CD1c-positive myeloid dendritic cell (primary cell): ENCODE measurements at regions not wholly inside any gene's neighbourhood (a gene's known extent, or its start where the extent isn't known, plus 50 kb on each side); places are given as distances from the start of the nearest gene placed in this dataset.

Source experiments
- DNase-seq: peaks from one replicate; pipeline ENCODE4 v3.0.0-alpha.2; 2016; ENCODE audit errors: extremely low spot score

DNA sequence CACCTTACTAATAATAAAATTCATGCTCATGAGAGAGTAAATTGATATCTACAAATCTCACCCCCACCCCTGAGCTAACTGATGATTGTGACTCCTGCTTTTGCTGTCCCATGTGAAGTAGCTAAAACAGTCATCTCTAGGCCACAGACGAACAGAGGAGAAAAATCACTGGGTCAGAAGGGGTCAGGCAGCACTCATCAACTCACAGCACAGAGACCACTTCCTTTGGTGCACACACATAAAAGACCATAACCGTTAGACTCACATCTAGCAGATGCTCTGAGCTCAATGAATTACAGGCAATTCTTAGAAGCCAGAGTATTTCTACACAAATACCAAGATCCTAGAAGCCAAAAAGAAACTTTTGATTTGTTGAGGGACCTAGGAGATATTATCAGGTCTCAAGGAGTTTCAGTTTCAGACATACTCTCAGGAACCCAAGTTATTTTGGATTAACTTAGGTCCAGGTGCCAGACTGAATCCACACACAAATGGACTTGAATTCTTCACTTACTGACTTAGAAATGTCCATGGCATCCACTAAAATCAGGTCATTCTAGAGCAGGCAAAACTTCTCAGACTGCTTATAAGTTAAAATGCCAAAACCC, 65.0 kb upstream of the TES start:
- DNase-seq, result no peak

DNA sequence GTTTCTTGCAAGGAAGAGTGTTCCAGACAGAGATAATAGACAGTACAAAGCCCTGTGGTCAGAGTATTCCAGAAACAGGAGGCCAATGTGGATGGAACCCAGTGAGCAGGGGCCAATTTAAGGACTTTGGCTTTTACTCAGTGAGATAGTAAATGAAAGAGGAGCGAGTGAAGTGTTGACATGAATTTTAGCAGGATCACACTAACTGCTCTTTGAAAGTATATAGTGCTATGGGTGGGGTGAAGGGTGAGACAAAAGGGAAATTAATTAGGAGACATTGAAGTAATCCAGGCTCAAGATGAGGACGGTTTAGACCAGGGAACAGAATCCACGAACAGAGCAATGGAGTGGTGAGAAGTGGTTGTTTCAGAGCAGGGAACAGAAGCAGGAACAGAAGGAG, 62.2 kb upstream of the TES start:
- no peak for DNase-seq

DNA sequence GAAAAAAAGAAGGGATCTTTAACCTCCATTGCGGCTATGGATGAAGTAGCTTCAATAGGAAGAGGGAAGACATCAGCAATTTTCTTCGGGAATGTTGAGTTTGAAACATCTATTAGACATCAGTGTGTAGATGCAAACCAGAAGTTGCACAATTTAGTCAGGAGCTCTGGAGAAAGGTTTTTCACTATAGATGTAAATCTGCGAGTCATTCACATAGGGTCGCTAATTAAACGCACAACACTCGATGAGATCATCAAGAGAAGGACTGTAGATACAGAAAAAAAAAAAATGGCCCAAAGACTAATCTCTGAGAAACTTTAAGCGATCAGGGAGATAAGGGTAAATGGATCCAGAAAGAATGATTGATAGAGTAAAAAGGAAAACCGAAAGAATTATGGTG, 61.7 kb upstream of the TES start:
- no peak for DNase-seq

DNA sequence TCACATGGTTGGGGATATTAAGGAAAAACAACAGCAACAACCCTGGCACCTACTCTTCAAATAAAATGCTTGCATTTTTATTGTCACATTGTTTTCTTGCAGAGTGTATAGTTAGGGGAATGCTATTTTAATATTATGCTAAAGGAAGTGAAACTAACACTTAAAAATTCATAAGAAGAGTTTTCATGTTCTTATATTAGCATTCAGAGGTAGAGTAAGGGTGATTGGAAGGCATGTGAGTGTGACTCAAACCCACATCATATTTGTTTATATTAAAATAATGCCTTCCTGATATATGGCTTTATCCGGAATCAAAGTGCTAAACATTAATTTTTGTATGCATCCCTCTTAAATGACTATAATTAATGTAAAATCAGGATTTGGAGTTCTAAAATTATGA, 59.8 kb upstream of the TES start:
- DNase-seq, result peak; percentile 63

DNA sequence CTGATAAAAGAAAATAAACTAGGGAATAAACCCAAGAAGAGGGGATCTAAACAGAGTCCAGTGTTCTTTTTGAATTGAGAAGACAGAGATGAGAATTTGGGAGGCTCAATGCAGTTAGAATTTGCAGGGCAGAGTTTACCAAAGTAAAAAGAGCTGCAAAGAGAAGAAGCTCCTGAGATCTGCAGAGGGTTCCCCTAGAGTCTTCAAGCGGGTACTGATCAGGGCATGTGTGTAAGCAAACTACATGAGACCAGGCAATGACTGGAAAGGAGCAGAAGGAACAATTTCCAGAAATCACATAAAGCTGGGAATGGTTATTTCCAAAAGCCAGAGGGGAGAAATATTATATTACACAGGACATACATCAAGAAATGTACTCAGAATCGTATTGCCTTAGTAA, 58.1 kb upstream of the TES start:
- DNase-seq, result no peak

DNA sequence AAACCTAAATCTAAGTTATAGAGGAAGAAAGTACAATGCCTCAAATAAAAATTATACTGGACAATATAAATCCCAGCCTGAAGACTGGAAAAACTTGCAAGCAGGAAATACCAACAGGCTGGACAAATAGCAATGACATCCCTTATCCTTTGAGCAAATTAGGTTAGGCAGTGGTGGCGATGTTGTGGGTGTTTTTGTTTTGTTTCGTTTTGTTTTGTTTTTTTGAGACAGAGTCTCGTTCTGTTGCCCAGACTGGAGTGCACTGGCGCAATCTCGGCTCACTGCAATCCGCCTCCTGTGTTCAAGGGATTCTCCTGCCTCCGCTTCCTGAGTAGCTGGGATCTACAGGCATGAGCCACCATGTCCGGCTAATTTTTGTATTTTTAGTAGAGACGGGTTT, 57.3 kb upstream of the TES start:
- no peak for DNase-seq

DNA sequence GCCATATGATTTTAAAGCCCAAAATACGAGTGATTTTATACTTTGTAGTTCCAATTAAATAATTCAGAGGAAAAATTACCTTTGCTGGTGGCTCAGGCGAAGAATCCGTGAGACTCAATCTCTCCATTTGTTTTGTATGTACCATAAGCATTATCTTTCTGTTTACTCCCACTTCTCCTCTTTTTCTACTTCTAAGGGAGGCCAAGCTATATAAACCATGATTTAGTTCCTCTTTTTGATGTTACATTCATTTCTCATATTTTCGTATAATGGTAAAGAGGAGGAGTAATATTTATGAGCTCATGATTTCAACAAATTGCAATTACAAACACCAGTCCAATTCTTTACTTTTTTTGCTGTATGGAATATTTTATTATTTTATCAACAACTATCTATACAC, 50.6 kb upstream of the TES start:
- DNase-seq, result peak; percentile 51
